ENCODE measurements at regions not wholly inside any gene's neighbourhood (a gene's known extent, or its start where the extent isn't known, plus 50 kb on each side); places are given as distances from the start of the nearest gene placed in this dataset.

DNA sequence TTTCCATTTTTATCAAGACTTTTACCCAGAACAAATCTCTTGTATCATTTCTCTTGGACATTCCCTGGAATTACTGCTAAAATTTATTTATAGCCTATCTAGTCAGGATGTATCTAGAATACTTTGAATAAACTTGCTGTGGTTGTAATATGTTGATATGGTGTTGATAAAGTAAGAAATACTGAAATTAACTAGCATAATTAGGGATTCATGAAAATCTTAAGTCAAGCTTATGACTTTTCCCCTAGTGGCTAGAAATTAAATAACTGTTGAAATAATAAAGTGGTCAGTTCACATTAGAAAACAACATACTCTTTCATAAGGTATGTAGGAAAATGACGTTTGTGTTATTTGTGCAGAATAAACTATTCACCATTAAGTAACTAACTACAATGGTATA, 73.1 kb upstream of the ANKRD50 start:
- no peak overlapping the region for H3K27ac Mint-ChIP-seq
- TF ChIP-seq, protein P1, sequence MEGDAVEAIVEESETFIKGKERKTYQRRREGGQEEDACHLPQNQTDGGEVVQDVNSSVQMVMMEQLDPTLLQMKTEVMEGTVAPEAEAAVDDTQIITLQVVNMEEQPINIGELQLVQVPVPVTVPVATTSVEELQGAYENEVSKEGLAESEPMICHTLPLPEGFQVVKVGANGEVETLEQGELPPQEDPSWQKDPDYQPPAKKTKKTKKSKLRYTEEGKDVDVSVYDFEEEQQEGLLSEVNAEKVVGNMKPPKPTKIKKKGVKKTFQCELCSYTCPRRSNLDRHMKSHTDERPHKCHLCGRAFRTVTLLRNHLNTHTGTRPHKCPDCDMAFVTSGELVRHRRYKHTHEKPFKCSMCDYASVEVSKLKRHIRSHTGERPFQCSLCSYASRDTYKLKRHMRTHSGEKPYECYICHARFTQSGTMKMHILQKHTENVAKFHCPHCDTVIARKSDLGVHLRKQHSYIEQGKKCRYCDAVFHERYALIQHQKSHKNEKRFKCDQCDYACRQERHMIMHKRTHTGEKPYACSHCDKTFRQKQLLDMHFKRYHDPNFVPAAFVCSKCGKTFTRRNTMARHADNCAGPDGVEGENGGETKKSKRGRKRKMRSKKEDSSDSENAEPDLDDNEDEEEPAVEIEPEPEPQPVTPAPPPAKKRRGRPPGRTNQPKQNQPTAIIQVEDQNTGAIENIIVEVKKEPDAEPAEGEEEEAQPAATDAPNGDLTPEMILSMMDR (IDR thresholded peaks at IDR 0.05), result no peak

DNA sequence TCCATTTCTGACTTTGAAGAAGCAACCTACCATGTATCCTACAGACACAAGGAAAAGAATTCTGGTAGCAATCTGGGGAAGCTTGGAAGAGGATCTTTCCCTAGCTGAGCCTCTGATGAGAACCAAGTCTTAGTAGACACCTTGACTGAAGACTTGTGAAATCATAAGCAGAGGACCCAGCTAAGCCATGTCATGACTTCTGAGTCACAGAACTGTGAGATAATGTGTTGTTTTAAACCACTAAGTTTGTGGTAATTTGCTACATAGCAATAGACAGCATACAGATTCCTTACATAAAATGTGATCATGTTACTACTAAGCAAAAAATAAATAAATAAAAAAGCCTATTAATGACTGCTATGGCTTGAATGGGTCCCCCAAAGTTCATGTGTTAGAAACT, 71.3 kb upstream of the ANKRD50 start:
- no peaks in the 10 kb centered on the region for H3K27me3 ChIP-seq (ENCODE audit: control insufficient read depth in 2 of 2, insufficient read depth in 2 of 2, low read length in 2 of 2)
- no peak overlapping the region for H3K4me3 ChIP-seq (replicated peaks in 1 of 3; ENCODE audit: low read depth in 2 of 3, low read length in 3 of 3)
- no peak for DNase-seq
- TF ChIP-seq, protein P1 (IDR thresholded peaks at IDR 0.05), result no peak
- H3K4me3 Mint-ChIP-seq, result no peak overlapping the region
- intact Hi-C loops (cut with micrococcal nuclease), result no loop called here
- H3K27me3 Mint-ChIP-seq (ENCODE audit: low read depth in 3 of 3), result no peaks in the 10 kb centered on the region
- no peaks in the 10 kb centered on the region for H3K36me3 Mint-ChIP-seq
- no peaks in the 10 kb centered on the region for H3K4me1 Mint-ChIP-seq
- H3K4me2 ChIP-seq (replicated peaks; ENCODE audit: extremely low read depth, low read length, poor library complexity, severe bottlenecking), result no peak overlapping the region
- no peak overlapping the region for H3K27ac Mint-ChIP-seq
- no peak overlapping the region for H3K27ac ChIP-seq (ENCODE audit: low read depth in 1 of 2, low read length in 2 of 2)
- H3K36me3 ChIP-seq (replicated peaks in 1 of 2; ENCODE audit: control insufficient read depth in 1 of 2, insufficient read depth in 2 of 2, low read length in 2 of 2), result no peaks in the 10 kb centered on the region
- no peaks in the 10 kb centered on the region for H3K4me1 ChIP-seq (ENCODE audit: control insufficient read depth in 1 of 2, insufficient read depth in 2 of 2, low read length in 2 of 2)
- H3K9me3 Mint-ChIP-seq, result peaks cover 0 to 14% (median 3%) of the 10 kb centered on the region in 7 donors
- H2AFZ ChIP-seq (ENCODE audit: insufficient read depth, low read depth, low read length, poor library complexity, severe bottlenecking), result no peak overlapping the region
- H3K9ac ChIP-seq (ENCODE audit: insufficient read depth, low read length, poor library complexity, severe bottlenecking), result no peak overlapping the region
- no peaks in the 10 kb centered on the region for H3K9me3 ChIP-seq (replicated peaks in 1 of 2; ENCODE audit: control insufficient read depth in 1 of 2, insufficient read depth in 1 of 2, low read length in 2 of 2)
- H4K20me1 ChIP-seq (ENCODE audit: insufficient read depth, low read length), result no peaks in the 10 kb centered on the region
- H3K79me2 ChIP-seq (ENCODE audit: insufficient read depth, low read length), result no peaks in the 10 kb centered on the region

More for the DNA sequence above, 73.1 kb upstream of the ANKRD50 start:
- Mint-ChIP-seq H3K4me3 (no peak overlapping the region), H3K4me1 (no peaks in the 10 kb centered on the region), H3K9me3 (peaks cover 0 to 6% (median 0%) of the 10 kb centered on the region in 7 donors), H3K27me3 (ENCODE audit: low read depth in 3 of 3) (no peaks in the 10 kb centered on the region), H3K36me3 (no peaks in the 10 kb centered on the region)
- no peaks in the 10 kb centered on the region for H3K9me3 ChIP-seq (replicated peaks in 1 of 2; ENCODE audit: control insufficient read depth in 1 of 2, insufficient read depth in 1 of 2, low read length in 2 of 2)
- H4K20me1 ChIP-seq (ENCODE audit: insufficient read depth, low read length), result no peaks in the 10 kb centered on the region
- H3K27ac ChIP-seq (ENCODE audit: low read depth in 1 of 2, low read length in 2 of 2), result no peak overlapping the region
- H3K4me1 ChIP-seq (ENCODE audit: control insufficient read depth in 1 of 2, insufficient read depth in 2 of 2, low read length in 2 of 2), result no peaks in the 10 kb centered on the region
- whole genome bisulfite sequencing (ENCODE audit: insufficient coverage), result no CpG with 5 or more reads among the region's 1 CpG
- no peaks in the 10 kb centered on the region for H3K27me3 ChIP-seq (ENCODE audit: control insufficient read depth in 2 of 2, insufficient read depth in 2 of 2, low read length in 2 of 2)
- intact Hi-C loops (cut with micrococcal nuclease), result no loop called here
- no peak for DNase-seq
- no peak overlapping the region for H3K4me2 ChIP-seq (replicated peaks; ENCODE audit: extremely low read depth, low read length, poor library complexity, severe bottlenecking)
- no peak overlapping the region for H3K9ac ChIP-seq (ENCODE audit: insufficient read depth, low read length, poor library complexity, severe bottlenecking)
- H3K79me2 ChIP-seq (ENCODE audit: insufficient read depth, low read length), result no peaks in the 10 kb centered on the region
- no peak overlapping the region for H2AFZ ChIP-seq (ENCODE audit: insufficient read depth, low read depth, low read length, poor library complexity, severe bottlenecking)
- no peaks in the 10 kb centered on the region for H3K36me3 ChIP-seq (replicated peaks in 1 of 2; ENCODE audit: control insufficient read depth in 1 of 2, insufficient read depth in 2 of 2, low read length in 2 of 2)
- H3K4me3 ChIP-seq (replicated peaks in 1 of 3; ENCODE audit: low read depth in 2 of 3, low read length in 3 of 3), result no peak overlapping the region
